ENCODE measurements at regions not wholly inside any gene's neighbourhood (a gene's known extent, or its start where the extent isn't known, plus 50 kb on each side); places are given as distances from the start of the nearest gene placed in this dataset.

DNA sequence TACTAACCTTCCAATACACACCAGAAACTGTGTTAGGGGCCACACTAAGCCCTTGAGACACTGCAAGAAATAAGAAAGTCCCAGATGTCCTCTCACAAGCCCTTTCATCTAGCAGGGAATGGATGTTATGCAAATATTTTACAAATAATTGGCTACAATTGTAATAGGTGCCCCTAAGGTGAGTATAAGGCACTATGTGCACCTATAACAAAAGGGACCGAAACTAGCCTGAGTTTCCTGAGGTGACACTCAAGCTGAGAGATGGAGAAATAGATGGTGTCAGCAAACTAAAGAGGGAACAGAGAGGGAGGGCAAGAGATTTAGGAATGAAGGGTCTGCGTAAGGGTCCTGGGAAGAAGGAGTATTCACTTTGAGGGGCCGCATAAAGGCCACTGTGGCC is 212.6 kb downstream of the TTC8 start:
- Mint-ChIP-seq H3K4me1 (ENCODE audit: unreplicated experiment) (peaks cover 4% of the 10 kb centered on the region), H3K27me3 (ENCODE audit: unreplicated experiment) (peaks cover 2% of the 10 kb centered on the region), H3K36me3 (ENCODE audit: low read depth, unreplicated experiment) (no peaks in the 10 kb centered on the region), H3K9me3 (ENCODE audit: unreplicated experiment) (no peaks in the 10 kb centered on the region), H3K27ac (ENCODE audit: unreplicated experiment) (no peak overlapping the region), H3K4me3 (ENCODE audit: unreplicated experiment) (no peak overlapping the region)
- DNase-seq (ENCODE audit: low spot score): no peak
- no peak for TF ChIP-seq CTCF (IDR thresholded peaks at IDR 0.05; ENCODE audit: unreplicated experiment)

DNA sequence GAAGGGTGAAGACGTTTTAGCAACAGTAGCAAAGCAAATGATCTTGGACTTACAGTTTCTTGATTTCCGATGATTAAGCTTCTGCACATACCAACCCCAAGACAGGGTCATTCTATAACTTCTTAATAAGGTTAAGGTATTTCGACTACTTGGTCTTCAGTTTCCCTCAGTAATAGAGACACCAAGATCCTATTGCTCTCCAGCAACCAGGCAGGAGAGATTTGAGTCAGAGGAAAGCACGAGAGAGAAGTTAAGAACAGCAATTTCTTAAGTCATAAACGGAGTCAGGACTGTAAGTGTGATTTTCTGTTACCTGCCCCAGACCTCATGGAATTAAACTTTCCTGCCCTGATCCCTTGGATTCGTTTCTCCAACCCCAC is 215.6 kb downstream of the TTC8 start:
- Mint-ChIP-seq H3K27me3 (ENCODE audit: unreplicated experiment) (no peaks in the 10 kb centered on the region), H3K4me3 (ENCODE audit: unreplicated experiment) (no peak overlapping the region), H3K9me3 (ENCODE audit: unreplicated experiment) (no peaks in the 10 kb centered on the region), H3K36me3 (ENCODE audit: low read depth, unreplicated experiment) (no peaks in the 10 kb centered on the region), H3K27ac (ENCODE audit: unreplicated experiment) (no peak overlapping the region), H3K4me1 (ENCODE audit: unreplicated experiment) (peaks cover 4% of the 10 kb centered on the region)
- DNase-seq (ENCODE audit: low spot score): no peak
- no peak for TF ChIP-seq CTCF (IDR thresholded peaks at IDR 0.05; ENCODE audit: unreplicated experiment)

- DNase-seq (ENCODE audit: low spot score): peak; percentile 95
- H3K36me3 Mint-ChIP-seq (ENCODE audit: low read depth, unreplicated experiment): no peaks in the 10 kb centered on the region
- peaks cover 4% of the 10 kb centered on the region for H3K4me1 Mint-ChIP-seq (ENCODE audit: unreplicated experiment)
- H3K27ac Mint-ChIP-seq (ENCODE audit: unreplicated experiment): no peak overlapping the region
- H3K9me3 Mint-ChIP-seq (ENCODE audit: unreplicated experiment): no peaks in the 10 kb centered on the region
- peak; percentile 98 for TF ChIP-seq CTCF (IDR thresholded peaks at IDR 0.05; ENCODE audit: unreplicated experiment)
- no peaks in the 10 kb centered on the region for H3K27me3 Mint-ChIP-seq (ENCODE audit: unreplicated experiment)
- H3K4me3 Mint-ChIP-seq (ENCODE audit: unreplicated experiment): peak overlapping the region; percentile 59
These were observed 216.2 kb downstream of the TTC8 start for GRCh38 chr14:89040460-89041256.

DNA sequence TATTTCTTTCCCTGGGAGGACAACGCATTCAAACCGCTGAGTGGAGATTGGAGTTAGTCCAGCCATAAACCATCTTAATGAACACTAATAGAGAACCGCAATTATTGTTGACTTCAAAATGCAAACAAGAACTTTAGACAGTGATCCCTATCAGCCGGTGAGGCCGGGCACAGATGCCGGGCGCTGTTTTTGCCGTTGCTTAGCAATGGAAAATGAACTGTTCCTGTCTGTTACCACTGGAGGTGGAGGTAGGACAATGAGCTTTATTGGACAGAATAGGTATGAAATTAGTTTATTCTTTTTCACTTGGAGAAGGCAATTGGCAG is 216.8 kb downstream of the TTC8 start:
- no peak overlapping the region for H3K27ac Mint-ChIP-seq (ENCODE audit: unreplicated experiment)
- TF ChIP-seq CTCF (IDR thresholded peaks at IDR 0.05; ENCODE audit: unreplicated experiment): no peak
- no peak overlapping the region for H3K4me3 Mint-ChIP-seq (ENCODE audit: unreplicated experiment)
- H3K9me3 Mint-ChIP-seq (ENCODE audit: unreplicated experiment): no peaks in the 10 kb centered on the region
- no peak for DNase-seq (ENCODE audit: low spot score)
- H3K4me1 Mint-ChIP-seq (ENCODE audit: unreplicated experiment): peaks cover 4% of the 10 kb centered on the region
- no peaks in the 10 kb centered on the region for H3K27me3 Mint-ChIP-seq (ENCODE audit: unreplicated experiment)
- H3K36me3 Mint-ChIP-seq (ENCODE audit: low read depth, unreplicated experiment): no peaks in the 10 kb centered on the region

GRCh38 chr14:89042021-89042420 is 217.6 kb downstream of the TTC8 start:
- Mint-ChIP-seq H3K27me3 (ENCODE audit: unreplicated experiment) (no peaks in the 10 kb centered on the region), H3K4me1 (ENCODE audit: unreplicated experiment) (peaks cover 4% of the 10 kb centered on the region), H3K4me3 (ENCODE audit: unreplicated experiment) (no peak overlapping the region), H3K27ac (ENCODE audit: unreplicated experiment) (no peak overlapping the region), H3K9me3 (ENCODE audit: unreplicated experiment) (no peaks in the 10 kb centered on the region), H3K36me3 (ENCODE audit: low read depth, unreplicated experiment) (no peaks in the 10 kb centered on the region)
- no peak for TF ChIP-seq CTCF (IDR thresholded peaks at IDR 0.05; ENCODE audit: unreplicated experiment)
- no peak for DNase-seq (ENCODE audit: low spot score)

All from endothelial cell (in vitro differentiated cells).